SU-DHL-6 (cell line): ENCODE measurements at regions not wholly inside any gene's neighbourhood (a gene's known extent, or its start where the extent isn't known, plus 50 kb on each side); places are given as distances from the start of the nearest gene placed in this dataset.

Experiments
- CTCF ChIP-seq: fragments of 200-600 bp; sonication (generic); IDR thresholded peaks from one replicate; pipeline ENCODE4 v1.5.1; 2017; ENCODE audit warnings: antibody characterized with exemption, mild to moderate bottlenecking, low read length, moderate library complexity; ENCODE audit not compliant: insufficient read depth, poor library complexity, severe bottlenecking
- EZH2phosphoT487 ChIP-seq: fragments of 200-600 bp; sonication (generic), shearing (Covaris generic); conservative IDR thresholded peaks from 2 replicates; pipeline ENCODE4 v1.6.1; 2018; ENCODE audit warnings: mild to moderate bottlenecking, antibody characterized with exemption, low read length, moderate library complexity, mixed read lengths

- no peak for TF ChIP-seq EZH2phosphoT487
- TF ChIP-seq CTCF = no peak
Measured at GRCh38 chr2:182548031-182548950, 121.5 kb upstream of the PDE1A start.
